22Rv1 (cell line): ENCODE measurements at regions not wholly inside any gene's neighbourhood (a gene's known extent, or its start where the extent isn't known, plus 50 kb on each side); places are given as distances from the start of the nearest gene placed in this dataset.

ENCODE experiments used
- CTCF ChIP-seq: fragments of 450-650 bp; IDR thresholded peaks from 2 replicates; pipeline ENCODE4 v1.5.1; 2017; ENCODE audit warnings: mild to moderate bottlenecking
- ZFX ChIP-seq: fragments of 450-650 bp; IDR thresholded peaks from 2 replicates; pipeline ENCODE4 v1.6.1; 2017; ENCODE audit warnings: antibody characterized with exemption, borderline replicate concordance

- no peak for TF ChIP-seq CTCF
- no peak for TF ChIP-seq ZFX
These were observed 414.1 kb upstream of the STXBP6 start for GRCh38 chr14:25464078-25464477.
